Testis (tissue), 2 donors: ENCODE measurements at regions not wholly inside any gene's neighbourhood (a gene's known extent, or its start where the extent isn't known, plus 50 kb on each side); places are given as distances from the start of the nearest gene placed in this dataset.

Source experiments
- DNase-seq: peaks from one replicate; pipeline ENCODE4 v3.0.0-alpha.2; 2019
- H3K27ac ChIP-seq, 2 donors: fragments of 200-600 bp; sonication (generic); one replicate each; pipeline ENCODE4 v1.5.1; 2019
- H3K27me3 ChIP-seq: fragments of 200-600 bp; sonication (generic); one replicate; pipeline ENCODE4 v1.5.1; 2019
- H3K36me3 ChIP-seq: fragments of 200-600 bp; sonication (generic); one replicate; pipeline ENCODE4 v1.5.1; 2017; ENCODE audit warnings: low read depth; ENCODE audit errors: missing control alignments
- H3K4me1 ChIP-seq: fragments of 200-600 bp; sonication (generic); one replicate; pipeline ENCODE4 v1.5.1; 2019
- H3K4me3 ChIP-seq, 2 donors: fragments of 200-600 bp; sonication (generic); one replicate each; pipeline ENCODE4 v1.5.1; 2017 to 2019
- H3K9me3 ChIP-seq: fragments of 200-600 bp; sonication (generic); one replicate; pipeline ENCODE4 v1.5.1; 2017
- POLR2A ChIP-seq: fragments of 450-650 bp; IDR thresholded peaks from one replicate; pipeline ENCODE4 v1.6.1; 2017; ENCODE audit warnings: antibody characterized with exemption, mild to moderate bottlenecking, moderate library complexity
- WGBS, 2 donors: methylation state at CpG; one replicate each; pipeline ENCODE4 v1.1.5; 2018; 5-methylcytosine and 5-hydroxymethylcytosine counted together
- intact Hi-C: fragments of 100-400 bp; cut with DNase I; formaldehyde crosslinking; loops from one replicate; pipeline ENCODE4 v1.15.1; 2023; ENCODE audit warnings: low total_unique reads
- TF ChIP-seq, protein P1 (sequence below), 3 experiments: fragments of 450-650 bp in 2 of 3; fragments of 200-600 bp in 1 of 3; sonication (generic) in 1 of 3; IDR thresholded peaks; one replicate each; pipeline ENCODE4 v1.5.1; 2016 to 2019; ENCODE audit warnings: antibody characterized with exemption in 3 of 3, mild to moderate bottlenecking in 2 of 3, moderate library complexity in 1 of 3

DNA sequence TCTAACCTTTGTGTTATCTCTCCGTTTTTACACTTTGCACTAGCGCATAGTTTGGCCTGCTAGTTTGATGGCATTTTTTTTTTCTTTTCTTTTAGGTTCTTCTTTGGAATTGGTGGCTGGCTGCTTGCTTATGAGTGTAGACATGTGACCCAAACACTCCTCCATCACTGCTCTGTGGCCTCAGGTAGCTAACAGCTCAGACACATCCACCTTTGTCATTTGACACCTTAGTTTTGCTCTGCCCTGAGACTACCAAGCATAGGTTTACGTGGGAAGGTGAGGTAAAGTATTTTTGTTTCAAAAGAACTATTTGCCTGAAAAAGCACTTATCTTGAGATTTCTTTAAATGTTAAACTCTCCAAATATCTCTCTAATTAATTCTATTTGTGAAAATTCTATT lies 368.4 kb upstream of the MAP3K7 start:
- no peaks in the 10 kb centered on the region for H3K9me3 ChIP-seq
- intact Hi-C loops, result no loop called here
- WGBS, 2 donors, result 59 to 94% methylated on average over 3 of the region's 3 CpGs
- no peak overlapping the region for H3K27ac ChIP-seq
- no peak overlapping the region for H3K4me3 ChIP-seq
- TF ChIP-seq, protein P1, sequence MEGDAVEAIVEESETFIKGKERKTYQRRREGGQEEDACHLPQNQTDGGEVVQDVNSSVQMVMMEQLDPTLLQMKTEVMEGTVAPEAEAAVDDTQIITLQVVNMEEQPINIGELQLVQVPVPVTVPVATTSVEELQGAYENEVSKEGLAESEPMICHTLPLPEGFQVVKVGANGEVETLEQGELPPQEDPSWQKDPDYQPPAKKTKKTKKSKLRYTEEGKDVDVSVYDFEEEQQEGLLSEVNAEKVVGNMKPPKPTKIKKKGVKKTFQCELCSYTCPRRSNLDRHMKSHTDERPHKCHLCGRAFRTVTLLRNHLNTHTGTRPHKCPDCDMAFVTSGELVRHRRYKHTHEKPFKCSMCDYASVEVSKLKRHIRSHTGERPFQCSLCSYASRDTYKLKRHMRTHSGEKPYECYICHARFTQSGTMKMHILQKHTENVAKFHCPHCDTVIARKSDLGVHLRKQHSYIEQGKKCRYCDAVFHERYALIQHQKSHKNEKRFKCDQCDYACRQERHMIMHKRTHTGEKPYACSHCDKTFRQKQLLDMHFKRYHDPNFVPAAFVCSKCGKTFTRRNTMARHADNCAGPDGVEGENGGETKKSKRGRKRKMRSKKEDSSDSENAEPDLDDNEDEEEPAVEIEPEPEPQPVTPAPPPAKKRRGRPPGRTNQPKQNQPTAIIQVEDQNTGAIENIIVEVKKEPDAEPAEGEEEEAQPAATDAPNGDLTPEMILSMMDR (IDR thresholded peaks at IDR 0.05), result no peak
- TF ChIP-seq POLR2A, result no peak
- H3K36me3 ChIP-seq, result no peaks in the 10 kb centered on the region
- no peaks in the 10 kb centered on the region for H3K4me1 ChIP-seq
- H3K27me3 ChIP-seq, result no peaks in the 10 kb centered on the region
- no peak for DNase-seq

DNA sequence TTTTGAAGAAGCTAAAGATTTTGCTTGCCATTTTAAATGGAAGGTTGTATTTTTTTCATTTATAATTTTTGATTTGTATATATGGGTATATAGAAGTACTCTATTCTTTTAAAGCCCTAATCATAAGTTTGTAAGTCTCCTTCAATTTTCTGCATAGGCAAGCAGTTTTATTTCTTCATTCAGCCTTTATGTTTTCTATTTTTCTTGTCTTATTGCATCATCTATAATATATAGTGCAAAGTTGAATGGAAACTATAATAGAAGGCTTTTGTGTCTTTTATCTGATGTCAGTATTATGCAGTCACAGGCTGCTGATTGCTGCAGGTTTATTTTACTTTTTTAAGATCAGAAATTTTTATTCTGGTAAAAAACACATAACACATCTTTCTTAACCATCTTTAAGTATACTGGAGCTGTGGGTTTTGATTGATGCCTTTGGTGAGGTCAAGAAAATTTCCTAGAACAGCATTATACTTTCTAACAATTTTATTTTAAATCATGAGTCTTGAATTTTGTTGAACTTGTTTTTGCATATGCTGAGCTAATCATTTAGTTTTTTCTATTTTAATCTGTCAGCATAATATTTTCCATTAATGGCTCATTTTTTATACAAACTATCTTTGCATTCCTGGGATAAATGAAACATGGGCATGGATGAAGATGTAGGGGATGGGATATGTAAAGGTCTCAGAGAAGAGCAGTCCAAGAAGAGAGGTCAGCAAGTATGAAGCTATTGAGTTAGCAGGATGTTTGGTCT lies 366.7 kb upstream of the MAP3K7 start:
- intact Hi-C loops, result no loop called here

DNA sequence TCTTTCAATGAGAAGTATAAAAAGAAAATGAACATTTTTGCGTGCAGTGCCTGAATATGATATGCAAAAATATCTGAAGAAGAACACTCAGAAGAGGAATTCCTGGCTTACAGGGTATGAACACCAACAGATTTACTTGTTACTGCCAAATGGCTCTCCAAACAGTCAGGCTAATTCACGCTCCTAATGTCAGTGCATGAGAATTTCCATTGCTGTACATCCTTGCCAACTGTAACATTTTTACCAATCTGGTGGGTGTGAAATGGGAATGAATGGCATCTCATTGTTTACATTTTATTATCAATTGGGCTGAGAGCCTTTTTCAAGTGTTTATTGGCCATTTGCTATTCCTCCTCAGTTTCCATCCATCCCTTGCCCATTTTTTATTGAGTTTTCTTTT lies 365.3 kb upstream of the MAP3K7 start:
- intact Hi-C loops, result no loop called here
- H3K27me3 ChIP-seq, result no peaks in the 10 kb centered on the region
- no peak overlapping the region for H3K4me3 ChIP-seq
- TF ChIP-seq, protein P1 (IDR thresholded peaks at IDR 0.05), result no peak
- TF ChIP-seq POLR2A, result no peak
- no peaks in the 10 kb centered on the region for H3K4me1 ChIP-seq
- H3K27ac ChIP-seq, result no peak overlapping the region
- WGBS, 2 donors, result 92 to 93% methylated on average over 2 of the region's 2 CpGs
- H3K9me3 ChIP-seq, result no peaks in the 10 kb centered on the region
- no peaks in the 10 kb centered on the region for H3K36me3 ChIP-seq
- DNase-seq, result no peak

More for the DNA sequence above, 366.7 kb upstream of the MAP3K7 start:
- Histone ChIP-seq H3K36me3 (no peaks in the 10 kb centered on the region), H3K9me3 (no peaks in the 10 kb centered on the region), H3K27ac (no peak overlapping the region), H3K4me3 (no peak overlapping the region), H3K4me1 (no peaks in the 10 kb centered on the region), H3K27me3 (no peaks in the 10 kb centered on the region)
- TF ChIP-seq, protein P1 (IDR thresholded peaks at IDR 0.05), result no peak
- no peak for TF ChIP-seq POLR2A
- DNase-seq, result no peak

DNA sequence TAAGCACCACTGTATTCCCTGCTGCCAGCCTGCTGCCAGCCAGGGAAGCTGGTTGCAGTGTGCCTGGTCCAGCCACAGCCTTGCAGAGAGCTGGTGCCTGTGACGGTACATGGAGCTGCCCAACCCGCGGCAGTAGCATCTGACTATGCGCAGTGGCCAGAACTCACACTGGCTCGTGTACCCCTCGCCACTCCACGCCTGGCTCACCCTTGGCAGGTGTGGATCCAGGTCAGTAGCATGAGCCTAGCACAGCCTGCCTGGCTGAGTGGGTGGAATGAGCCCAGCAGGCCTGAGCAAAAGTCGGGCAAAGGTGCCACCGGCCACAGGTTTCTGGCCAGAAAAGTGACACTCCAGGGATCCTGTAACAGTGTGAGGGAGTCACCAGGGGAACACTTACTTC lies 361.7 kb upstream of the MAP3K7 start:
- no peaks in the 10 kb centered on the region for H3K36me3 ChIP-seq
- H3K27me3 ChIP-seq, result no peaks in the 10 kb centered on the region
- H3K9me3 ChIP-seq, result no peaks in the 10 kb centered on the region
- H3K4me1 ChIP-seq, result no peaks in the 10 kb centered on the region
- TF ChIP-seq, protein P1 (IDR thresholded peaks at IDR 0.05), result no peak
- TF ChIP-seq POLR2A, result no peak
- no peak overlapping the region for H3K27ac ChIP-seq
- no peak for DNase-seq
- WGBS, 2 donors, result 85 to 100% methylated on average over 2 to 9 of the region's 9 CpGs
- intact Hi-C loops, result no loop called here
- H3K4me3 ChIP-seq, result no peak overlapping the region
